DND-41 (cell line): ENCODE measurements at regions not wholly inside any gene's neighbourhood (a gene's known extent, or its start where the extent isn't known, plus 50 kb on each side); places are given as distances from the start of the nearest gene placed in this dataset.

Source experiments
- EZH2 ChIP-seq: IDR thresholded peaks from 3 replicates; pipeline ENCODE4 v1.6.1; 2012; ENCODE audit warnings: borderline replicate concordance, low read depth, mild to moderate bottlenecking, moderate library complexity, low read length, inconsistent platforms; ENCODE audit not compliant: severe bottlenecking
- TF ChIP-seq, protein P1 (sequence below): IDR thresholded peaks from 2 replicates; pipeline ENCODE4 v1.5.1; 2012; ENCODE audit warnings: borderline replicate concordance, low read length, moderate library complexity, mild to moderate bottlenecking; ENCODE audit not compliant: poor library complexity, severe bottlenecking; ENCODE audit errors: extremely low read depth

DNA sequence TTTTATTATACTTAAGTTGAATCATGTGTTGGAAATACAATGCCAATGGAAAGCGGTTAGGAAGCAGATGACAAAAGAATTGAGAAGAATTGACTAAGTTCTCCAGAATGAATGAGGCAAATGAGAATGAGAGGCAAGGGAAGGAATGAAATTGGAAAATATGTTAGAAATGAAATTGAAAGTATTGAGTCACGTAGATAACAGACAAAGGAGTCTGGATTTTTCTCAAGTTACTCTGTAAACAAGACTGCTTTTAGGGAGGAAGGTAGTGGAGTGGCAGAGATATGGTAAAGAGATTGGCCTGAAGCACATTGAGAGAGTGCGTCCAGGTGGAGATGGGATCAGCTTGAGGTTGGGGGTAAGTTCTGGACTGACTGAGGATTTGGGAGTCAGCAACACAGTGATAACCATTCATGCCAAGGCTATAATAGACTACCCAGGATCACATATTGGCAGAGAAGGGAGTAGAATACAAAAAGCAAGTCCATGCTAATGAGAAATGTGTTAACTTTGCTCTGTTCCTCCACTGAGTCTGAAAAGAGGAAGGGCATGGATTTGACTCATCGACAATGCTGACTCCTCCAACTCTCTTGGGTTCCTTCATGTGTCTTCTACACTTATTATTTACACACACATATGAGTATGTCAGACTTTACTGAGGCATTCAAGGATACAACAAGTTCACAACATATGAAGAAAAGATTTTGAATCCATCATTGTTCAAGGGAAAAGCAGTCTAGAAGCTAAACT is 814.2 kb upstream of the ZNF608 start:
- TF ChIP-seq, protein P1, sequence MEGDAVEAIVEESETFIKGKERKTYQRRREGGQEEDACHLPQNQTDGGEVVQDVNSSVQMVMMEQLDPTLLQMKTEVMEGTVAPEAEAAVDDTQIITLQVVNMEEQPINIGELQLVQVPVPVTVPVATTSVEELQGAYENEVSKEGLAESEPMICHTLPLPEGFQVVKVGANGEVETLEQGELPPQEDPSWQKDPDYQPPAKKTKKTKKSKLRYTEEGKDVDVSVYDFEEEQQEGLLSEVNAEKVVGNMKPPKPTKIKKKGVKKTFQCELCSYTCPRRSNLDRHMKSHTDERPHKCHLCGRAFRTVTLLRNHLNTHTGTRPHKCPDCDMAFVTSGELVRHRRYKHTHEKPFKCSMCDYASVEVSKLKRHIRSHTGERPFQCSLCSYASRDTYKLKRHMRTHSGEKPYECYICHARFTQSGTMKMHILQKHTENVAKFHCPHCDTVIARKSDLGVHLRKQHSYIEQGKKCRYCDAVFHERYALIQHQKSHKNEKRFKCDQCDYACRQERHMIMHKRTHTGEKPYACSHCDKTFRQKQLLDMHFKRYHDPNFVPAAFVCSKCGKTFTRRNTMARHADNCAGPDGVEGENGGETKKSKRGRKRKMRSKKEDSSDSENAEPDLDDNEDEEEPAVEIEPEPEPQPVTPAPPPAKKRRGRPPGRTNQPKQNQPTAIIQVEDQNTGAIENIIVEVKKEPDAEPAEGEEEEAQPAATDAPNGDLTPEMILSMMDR = no peak
- TF ChIP-seq EZH2 = no peak
